IMR-90 (cell line): ENCODE measurements at regions not wholly inside any gene's neighbourhood (a gene's known extent, or its start where the extent isn't known, plus 50 kb on each side); places are given as distances from the start of the nearest gene placed in this dataset.

Experiments used
- ATAC-seq: fragments of 200-7000 bp; cut with Tn5 transposase; 2 replicates; pipeline ENCODE4 v1.9.1; 2020; ENCODE audit warnings: low read depth, mild to moderate bottlenecking, moderate library complexity
- BruUV-seq: library from RNA; stranded (reverse); fragments of 400-500 nt; replicated peaks from 2 replicates; lab custom pipeline; 2021; lab: Mats Ljungman, UMichigan
- CTCF ChIA-PET: fragments of 300-600 bp; formaldehyde crosslinking; extraction: SDS; loops from one replicate; lab custom pipeline; 2021; ENCODE audit warnings: antibody characterized with exemption; lab: Yijun Ruan, JAX
- POLR2A ChIA-PET: fragments of 300-600 bp; sonication (Branson Sonifier 250); formaldehyde crosslinking; loops from one replicate; lab custom pipeline; 2022; ENCODE audit warnings: antibody characterized with exemption; ENCODE audit not compliant: unreplicated experiment; lab: Charles Lee
- DNase-seq: peaks from one replicate; pipeline ENCODE4 v3.0.0; 2013
- H2AFZ ChIP-seq: replicated peaks from 2 replicates; pipeline ENCODE3; 2013; ENCODE audit warnings: low read length, mild to moderate bottlenecking; ENCODE audit not compliant: poor library complexity
- H2AK5ac ChIP-seq: 2 replicates; pipeline ENCODE4 v1.6.1; 2013; ENCODE audit warnings: low read depth, low read length, inconsistent platforms
- H2AK9ac ChIP-seq: replicated peaks from 2 replicates; pipeline ENCODE3; 2013; ENCODE audit warnings: mild to moderate bottlenecking, low read depth, low read length, moderate library complexity; ENCODE audit not compliant: poor library complexity
- H2BK120ac ChIP-seq: 2 replicates; pipeline ENCODE4 v1.6.1; 2013; ENCODE audit warnings: low read depth, low read length, inconsistent platforms
- H2BK15ac ChIP-seq: 3 replicates; pipeline ENCODE4 v1.6.1; 2013; ENCODE audit warnings: low read depth, low read length, inconsistent platforms
- H2BK20ac ChIP-seq: 2 replicates; pipeline ENCODE4 v1.6.1; 2013; ENCODE audit warnings: low read depth, mild to moderate bottlenecking, inconsistent platforms, low read length, moderate library complexity
- H2BK5ac ChIP-seq: 2 replicates; pipeline ENCODE4 v1.6.1; 2013; ENCODE audit warnings: mild to moderate bottlenecking, low read depth, low read length, inconsistent platforms; ENCODE audit not compliant: poor library complexity, severe bottlenecking
- H3K14ac ChIP-seq: replicated peaks from 2 replicates; pipeline ENCODE4 v1.6.1; 2013; ENCODE audit warnings: low read depth, low read length, inconsistent platforms
- H3K18ac ChIP-seq: 2 replicates; pipeline ENCODE4 v1.6.1; 2013; ENCODE audit warnings: low read depth, low read length, control low read depth
- H3K23ac ChIP-seq: 2 replicates; pipeline ENCODE4 v1.6.1; 2013; ENCODE audit warnings: low read depth, low read length, inconsistent platforms
- H3K27ac ChIP-seq: 2 replicates; pipeline ENCODE4 v1.5.1; 2013; ENCODE audit warnings: mild to moderate bottlenecking, control low read depth, low read length; ENCODE audit not compliant: insufficient read depth
- H3K27me3 ChIP-seq: 2 replicates; pipeline ENCODE4 v1.6.1; 2013; ENCODE audit warnings: low read length; ENCODE audit not compliant: control insufficient read depth, insufficient read depth
- H3K36me3 ChIP-seq: 2 replicates; pipeline ENCODE4 v1.6.1; 2013; ENCODE audit warnings: low read length, mixed read lengths; ENCODE audit not compliant: control insufficient read depth, insufficient read depth
- H3K4ac ChIP-seq: 2 replicates; pipeline ENCODE4 v1.6.1; 2013; ENCODE audit warnings: low read depth, low read length, inconsistent platforms
- H3K4me1 ChIP-seq: 2 replicates; pipeline ENCODE4 v1.6.1; 2013; ENCODE audit warnings: low read length, mixed read lengths; ENCODE audit not compliant: control insufficient read depth, insufficient read depth
- H3K4me2 ChIP-seq: 2 replicates; pipeline ENCODE4 v1.6.1; 2013; ENCODE audit warnings: low read depth, mild to moderate bottlenecking, control low read depth, low read length, moderate library complexity
- H3K4me3 ChIP-seq: 2 replicates; pipeline ENCODE4 v1.5.1; 2013; ENCODE audit warnings: low read depth, mild to moderate bottlenecking, control low read depth, low read length, moderate library complexity; ENCODE audit not compliant: insufficient read depth
- H3K56ac ChIP-seq: 2 replicates; pipeline ENCODE4 v1.6.1; 2013; ENCODE audit warnings: low read length, inconsistent platforms; ENCODE audit not compliant: insufficient read depth; ENCODE audit errors: extremely low read depth
- H3K79me1 ChIP-seq, 2 experiments: 2 replicates each; pipeline ENCODE4 v1.6.1; 2013; ENCODE audit warnings: low read length in 2 of 2, inconsistent platforms in 1 of 2, low read depth in 1 of 2
- H3K9ac ChIP-seq: 2 replicates; pipeline ENCODE4 v1.6.1; 2013; ENCODE audit warnings: low read depth, low read length, control low read depth
- H3K9me1 ChIP-seq: 2 replicates; pipeline ENCODE4 v1.6.1; 2013; ENCODE audit warnings: low read length, inconsistent platforms; ENCODE audit not compliant: insufficient read depth
- H3K9me3 ChIP-seq: 2 replicates; pipeline ENCODE4 v1.6.1; 2013; ENCODE audit warnings: low read length; ENCODE audit not compliant: control insufficient read depth, insufficient read depth
- H4K20me1 ChIP-seq: 2 replicates; pipeline ENCODE4 v1.6.1; 2013; ENCODE audit warnings: low read length, inconsistent platforms; ENCODE audit not compliant: insufficient read depth
- H4K5ac ChIP-seq: 2 replicates; pipeline ENCODE4 v1.6.1; 2013; ENCODE audit warnings: mild to moderate bottlenecking, low read depth, low read length, control low read depth
- H4K8ac ChIP-seq, 2 experiments: 2 replicates each; pipeline ENCODE4 v1.6.1; 2013; ENCODE audit warnings: low read depth in 2 of 2, low read length in 2 of 2, control low read depth in 1 of 2, inconsistent platforms in 1 of 2
- H4K91ac ChIP-seq: 2 replicates; pipeline ENCODE4 v1.6.1; 2013; ENCODE audit warnings: low read depth, low read length, inconsistent platforms; ENCODE audit not compliant: insufficient read depth
- NFE2L2 ChIP-seq: fragments of 150-350 bp; IDR thresholded peaks from 2 replicates; pipeline ENCODE4 v1.6.1; 2016; ENCODE audit warnings: low read depth, mild to moderate bottlenecking, low read length
- WGBS, 2 experiments: methylation state at CpG; one replicate each; pipeline versions ENCODE4 v1.1.5 to v1.1.7; 2013; ENCODE audit warnings: missing lambda C conversion rate in 2 of 2; ENCODE audit not compliant: insufficient read length in 1 of 2; ENCODE audit errors: extremely low coverage in 2 of 2; 5-methylcytosine and 5-hydroxymethylcytosine counted together
- dilution Hi-C: fragments of 300-500 bp; cut with HindIII; formaldehyde crosslinking; loops from one replicate; pipeline ENCODE4 v1.14.3; 2018; ENCODE audit warnings: low sequenced_read_pairs; ENCODE audit not compliant: unreplicated experiment
- in situ Hi-C: fragments of 300-500 bp; cut with MboI; formaldehyde crosslinking; loops from 3 replicates; pipeline ENCODE4 v1.14.3; 2019; ENCODE audit warnings: low sequenced_read_pairs, inconsistent platforms, mixed read lengths
- intact Hi-C: fragments of 100-400 bp; cut with micrococcal nuclease; formaldehyde crosslinking; loops from 2 replicates; pipeline ENCODE4 v1.10.0; 2022

DNA sequence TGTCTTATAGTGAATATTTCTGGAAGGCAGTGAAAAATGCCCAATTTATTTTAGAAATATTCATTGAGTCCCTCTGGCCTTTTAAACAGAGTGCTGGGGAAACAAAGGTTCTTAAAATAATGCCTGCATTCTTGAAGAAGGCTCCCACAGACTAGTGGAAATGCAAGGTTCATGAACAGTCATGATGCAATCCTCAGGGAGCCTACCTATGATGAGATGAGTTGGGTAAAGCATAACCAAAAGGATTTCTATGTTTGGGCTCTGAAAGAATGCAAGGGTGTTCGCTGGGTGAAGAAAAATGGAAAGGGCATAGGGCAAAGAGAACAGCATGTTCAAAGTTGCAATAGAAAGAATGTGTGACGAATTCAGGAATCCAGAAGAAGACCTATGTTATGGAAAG lies 214.5 kb upstream of the MAF start:
- no peak for TF ChIP-seq NFE2L2
- H2AK5ac ChIP-seq: no peak overlapping the region
- dilution Hi-C loops (no loop called here), intact Hi-C loops (no loop called here), in situ Hi-C loops (no loop called here)
- ChIA-PET POLR2A (no interaction called here), CTCF (no interaction called here)
- no peak for DNase-seq
- no peaks in the 10 kb centered on the region for H3K27me3 ChIP-seq
- H3K4ac ChIP-seq: no peak overlapping the region
- no peak overlapping the region for H4K5ac ChIP-seq
- H3K27ac ChIP-seq: no peak overlapping the region
- H4K8ac ChIP-seq: no peak overlapping the region
- no peak overlapping the region for H2BK20ac ChIP-seq
- H2BK15ac ChIP-seq: no peak overlapping the region
- H4K91ac ChIP-seq: no peak overlapping the region
- H3K56ac ChIP-seq: no peak overlapping the region
- 10% methylated on average over 1 of the region's 2 CpGs; no CpG with 5 or more reads in 1 of the 2 experiments for WGBS, 2 experiments
- no peaks in the 10 kb centered on the region for H3K4me1 ChIP-seq
- no peak overlapping the region for H2BK120ac ChIP-seq
- H2AFZ ChIP-seq: no peak overlapping the region
- no peak for ATAC-seq
- H2AK9ac ChIP-seq: no peak overlapping the region
- no peak overlapping the region for H3K18ac ChIP-seq
- BruUV-seq: no TSS peak
- H3K9me1 ChIP-seq: no peaks in the 10 kb centered on the region
- H3K79me1 ChIP-seq: no peaks in the 10 kb centered on the region
- no peak overlapping the region for H2BK5ac ChIP-seq
- H3K14ac ChIP-seq: no peak overlapping the region
- no peaks in the 10 kb centered on the region for H4K20me1 ChIP-seq
- no peaks in the 10 kb centered on the region for H3K36me3 ChIP-seq
- H3K23ac ChIP-seq: no peak overlapping the region
- no peak overlapping the region for H3K9ac ChIP-seq
- H3K4me3 ChIP-seq: no peak overlapping the region
- H3K9me3 ChIP-seq: peaks cover 14% of the 10 kb centered on the region
- H3K4me2 ChIP-seq: no peak overlapping the region
